Endothelial cell of umbilical vein (primary cell): ENCODE measurements at regions not wholly inside any gene's neighbourhood (a gene's known extent, or its start where the extent isn't known, plus 50 kb on each side); places are given as distances from the start of the nearest gene placed in this dataset.
"Not testable (repeated sequence)": the region's sequence is repeated elsewhere in the genome, so short reads cannot be mapped to it uniquely, and the experiment has no call there.

Source experiments
- EZH2 ChIP-seq: IDR thresholded peaks from 2 replicates; pipeline ENCODE4 v1.6.1; 2012; ENCODE audit warnings: borderline replicate concordance, low read depth, mild to moderate bottlenecking, moderate library complexity, low read length, inconsistent platforms; ENCODE audit not compliant: severe bottlenecking
- FOS ChIP-seq: IDR thresholded peaks from 2 replicates; pipeline ENCODE4 v1.6.1; 2011; ENCODE audit warnings: mild to moderate bottlenecking, low read length, moderate library complexity, borderline replicate concordance; ENCODE audit not compliant: insufficient read depth
- JUN ChIP-seq: IDR thresholded peaks from 2 replicates; pipeline ENCODE4 v1.6.1; 2011; ENCODE audit warnings: borderline replicate concordance, low read depth; ENCODE audit not compliant: insufficient read length, insufficient read depth
- MYC ChIP-seq: IDR thresholded peaks from one replicate; pipeline ENCODE4 v1.6.1; 2011; ENCODE audit warnings: mild to moderate bottlenecking, low read depth, low read length
- POLR2A ChIP-seq: IDR thresholded peaks from 2 replicates; pipeline ENCODE4 v1.6.1; 2012; ENCODE audit warnings: low read depth, mild to moderate bottlenecking, control low read depth, low read length
- POLR2AphosphoS5 ChIP-seq: IDR thresholded peaks from 2 replicates; pipeline ENCODE4 v1.6.1; 2012; ENCODE audit warnings: low read depth, mild to moderate bottlenecking, control low read depth, low read length, moderate library complexity; ENCODE audit not compliant: insufficient read depth
- TF ChIP-seq, protein P1 (sequence below), 2 donors: IDR thresholded peaks; 1 replicate in 1 of 2; 2 replicates in 1 of 2; pipeline ENCODE4 v1.5.1; 2011; ENCODE audit warnings: low read length in 2 of 2, mild to moderate bottlenecking in 2 of 2, moderate library complexity in 2 of 2, control low read depth in 1 of 2, inconsistent platforms in 1 of 2, low read depth in 1 of 2; ENCODE audit not compliant: insufficient read depth in 1 of 2; ENCODE audit errors: extremely low read depth in 1 of 2
- TF ChIP-seq, protein P2 (sequence below): IDR thresholded peaks from 2 replicates; pipeline ENCODE4 v1.6.1; 2011; ENCODE audit not compliant: insufficient read depth, insufficient read length

DNA sequence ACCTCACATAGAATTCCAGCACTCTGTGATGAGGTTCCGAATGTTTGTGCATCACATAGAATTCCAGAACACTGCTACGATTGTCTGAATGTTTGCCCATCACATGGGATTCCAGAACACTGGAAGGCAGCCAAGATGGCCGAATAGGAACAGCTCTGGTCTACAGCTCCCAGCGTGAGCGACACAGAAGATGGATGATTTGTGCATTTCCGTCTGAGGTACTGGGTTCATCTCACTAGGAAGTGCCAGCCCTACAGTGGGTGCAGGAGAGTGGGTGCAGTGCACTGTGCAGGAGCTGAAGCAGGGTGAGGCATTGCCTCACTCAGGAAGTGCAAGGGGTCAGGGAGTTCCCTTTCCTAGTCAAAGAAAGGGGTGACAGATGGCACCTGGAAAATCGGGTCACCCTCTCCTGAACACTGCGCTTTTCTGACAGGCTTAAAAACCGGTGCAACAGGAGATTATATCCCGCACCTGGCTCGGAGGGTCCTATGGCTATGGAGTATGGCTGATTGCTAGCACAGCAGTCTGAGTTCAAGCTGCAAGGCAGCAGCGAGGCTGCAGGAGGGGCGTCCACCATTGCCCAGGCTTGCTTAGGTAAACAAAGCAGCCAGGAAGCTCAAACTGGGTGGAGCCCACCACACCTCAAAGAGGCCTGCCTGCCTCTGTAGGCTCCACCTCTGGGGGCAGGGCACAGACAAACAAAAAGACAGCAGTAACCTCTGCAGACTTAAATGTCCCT is 212.7 kb downstream of the FOXD4L6 start:
- not testable (repeated sequence) for TF ChIP-seq FOS, JUN, POLR2A, EZH2, POLR2AphosphoS5, MYC
- TF ChIP-seq, protein P1, sequence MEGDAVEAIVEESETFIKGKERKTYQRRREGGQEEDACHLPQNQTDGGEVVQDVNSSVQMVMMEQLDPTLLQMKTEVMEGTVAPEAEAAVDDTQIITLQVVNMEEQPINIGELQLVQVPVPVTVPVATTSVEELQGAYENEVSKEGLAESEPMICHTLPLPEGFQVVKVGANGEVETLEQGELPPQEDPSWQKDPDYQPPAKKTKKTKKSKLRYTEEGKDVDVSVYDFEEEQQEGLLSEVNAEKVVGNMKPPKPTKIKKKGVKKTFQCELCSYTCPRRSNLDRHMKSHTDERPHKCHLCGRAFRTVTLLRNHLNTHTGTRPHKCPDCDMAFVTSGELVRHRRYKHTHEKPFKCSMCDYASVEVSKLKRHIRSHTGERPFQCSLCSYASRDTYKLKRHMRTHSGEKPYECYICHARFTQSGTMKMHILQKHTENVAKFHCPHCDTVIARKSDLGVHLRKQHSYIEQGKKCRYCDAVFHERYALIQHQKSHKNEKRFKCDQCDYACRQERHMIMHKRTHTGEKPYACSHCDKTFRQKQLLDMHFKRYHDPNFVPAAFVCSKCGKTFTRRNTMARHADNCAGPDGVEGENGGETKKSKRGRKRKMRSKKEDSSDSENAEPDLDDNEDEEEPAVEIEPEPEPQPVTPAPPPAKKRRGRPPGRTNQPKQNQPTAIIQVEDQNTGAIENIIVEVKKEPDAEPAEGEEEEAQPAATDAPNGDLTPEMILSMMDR (IDR thresholded peaks at IDR 0.05; ENCODE audit: extremely low read depth in 1 of 2, insufficient read depth in 1 of 2, low read depth in 1 of 2, low read length in 2 of 2): not testable (repeated sequence)
- TF ChIP-seq, protein P2, sequence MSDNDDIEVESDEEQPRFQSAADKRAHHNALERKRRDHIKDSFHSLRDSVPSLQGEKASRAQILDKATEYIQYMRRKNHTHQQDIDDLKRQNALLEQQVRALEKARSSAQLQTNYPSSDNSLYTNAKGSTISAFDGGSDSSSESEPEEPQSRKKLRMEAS: not testable (repeated sequence)
